Subcutaneous abdominal adipose tissue (tissue), 5 donors: ENCODE measurements at regions not wholly inside any gene's neighbourhood (a gene's known extent, or its start where the extent isn't known, plus 50 kb on each side); places are given as distances from the start of the nearest gene placed in this dataset.

Source experiments
- H3K27ac ChIP-seq: one replicate; pipeline ENCODE4 v1.7.0; 2013; ENCODE audit warnings: low read depth, mild to moderate bottlenecking, inconsistent platforms, low read length, moderate library complexity
- H3K27me3 ChIP-seq, 5 donors: one replicate each; pipeline ENCODE4 v1.7.0; 2013; ENCODE audit warnings: low read length in 5 of 5, inconsistent platforms in 1 of 5; ENCODE audit not compliant: control insufficient read depth in 5 of 5, insufficient read depth in 4 of 5
- H3K36me3 ChIP-seq, 5 donors: one replicate each; pipeline ENCODE4 v1.7.0; 2013; ENCODE audit warnings: low read length in 5 of 5; ENCODE audit not compliant: control insufficient read depth in 5 of 5, insufficient read depth in 5 of 5
- H3K4me1 ChIP-seq, 5 donors: one replicate each; pipeline ENCODE4 v1.7.0; 2013; ENCODE audit warnings: low read length in 5 of 5, mild to moderate bottlenecking in 3 of 5, moderate library complexity in 1 of 5; ENCODE audit not compliant: control insufficient read depth in 5 of 5, insufficient read depth in 5 of 5
- H3K4me3 ChIP-seq, 5 donors: one replicate each; pipeline ENCODE4 v1.7.0; 2013; ENCODE audit warnings: low read length in 5 of 5, low read depth in 1 of 5
- H3K9ac ChIP-seq, 5 donors: one replicate each; pipeline ENCODE4 v1.7.0; 2013; ENCODE audit warnings: low read length in 5 of 5, mild to moderate bottlenecking in 4 of 5, moderate library complexity in 3 of 5
- H3K9me3 ChIP-seq, 5 donors: one replicate each; pipeline ENCODE4 v1.7.0; 2013; ENCODE audit warnings: low read length in 5 of 5; ENCODE audit not compliant: control insufficient read depth in 5 of 5
- donor health status: healthy.
- donor health status: healthy.
- donor health status: healthy.
- donor health status: healthy.
- donor health status: healthy.

DNA sequence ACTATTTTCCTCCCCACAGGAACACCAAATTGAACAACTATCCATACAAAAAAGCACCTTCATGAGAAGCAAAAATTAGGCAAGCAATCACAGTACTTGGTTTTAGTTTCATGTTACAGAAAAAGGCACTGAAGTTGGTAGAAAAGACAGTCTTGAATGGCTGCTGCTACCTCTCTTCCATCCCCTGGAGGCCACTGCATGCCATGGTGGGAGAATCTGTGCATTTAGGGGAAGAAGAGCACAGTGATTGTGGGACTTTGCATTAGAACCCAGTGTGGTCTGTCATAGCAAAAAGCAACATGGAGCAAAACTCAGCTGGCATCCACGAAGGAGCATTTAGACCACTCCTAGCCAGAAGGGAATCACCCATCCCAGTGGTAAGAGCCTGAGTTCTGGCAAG, 941.9 kb downstream of the PCDH18 start:
- H3K9ac ChIP-seq: no peak overlapping the region
- no peaks in the 10 kb centered on the region for H3K4me1 ChIP-seq
- H3K36me3 ChIP-seq: no peaks in the 10 kb centered on the region
- H3K27me3 ChIP-seq: no peaks in the 10 kb centered on the region
- no peak overlapping the region for H3K27ac ChIP-seq
- no peak overlapping the region for H3K4me3 ChIP-seq
- H3K9me3 ChIP-seq: peaks cover 0 to 8% (median 1%) of the 10 kb centered on the region in 5 donors

DNA sequence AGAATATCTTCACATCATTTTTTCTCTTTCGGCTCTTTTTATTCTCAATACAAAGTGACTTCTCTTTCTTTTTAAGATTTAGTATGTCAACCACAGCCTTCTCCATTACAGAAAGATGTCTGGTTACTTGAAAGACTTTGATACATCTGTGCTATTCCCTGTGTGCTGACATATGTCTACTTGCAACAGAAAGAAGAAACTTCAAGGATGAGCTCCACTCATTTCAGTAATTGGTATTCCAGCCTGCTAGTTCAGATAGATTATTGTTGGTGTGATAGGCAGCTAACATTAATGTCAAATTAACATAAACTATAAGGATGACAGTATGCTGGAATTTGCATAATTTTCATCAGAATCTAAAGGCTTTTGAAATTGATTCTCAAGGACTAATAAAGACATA, 948.7 kb downstream of the PCDH18 start:
- Histone ChIP-seq H3K9me3 (peaks cover 0 to 9% (median 0%) of the 10 kb centered on the region in 5 donors), H3K4me3 (no peak overlapping the region), H3K27me3 (no peaks in the 10 kb centered on the region), H3K36me3 (no peaks in the 10 kb centered on the region), H3K4me1 (no peaks in the 10 kb centered on the region), H3K9ac (no peak overlapping the region), H3K27ac (no peak overlapping the region)

DNA sequence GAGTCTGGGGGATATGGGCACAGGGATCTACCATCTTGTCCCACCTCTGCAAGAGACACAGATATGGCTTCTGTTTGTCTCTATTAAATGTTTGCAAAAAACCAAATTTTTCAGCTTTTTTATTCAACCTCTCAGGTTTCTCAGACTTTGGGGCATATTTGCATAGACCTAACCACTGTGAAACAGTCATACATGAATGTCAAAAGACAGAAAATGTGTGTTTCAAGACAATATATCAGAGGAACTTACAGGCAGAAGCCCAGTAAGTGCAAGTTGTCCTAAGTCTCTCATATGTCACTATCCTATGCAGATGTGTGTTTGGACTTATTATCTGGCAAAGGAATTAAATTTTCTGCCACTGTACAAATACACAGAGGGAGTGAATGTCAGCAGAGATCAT, 951.2 kb downstream of the PCDH18 start:
- no peak overlapping the region for H3K4me3 ChIP-seq
- peaks cover 0 to 14% (median 0%) of the 10 kb centered on the region in 5 donors for H3K9me3 ChIP-seq
- H3K27ac ChIP-seq: no peak overlapping the region
- H3K27me3 ChIP-seq: no peaks in the 10 kb centered on the region
- no peaks in the 10 kb centered on the region for H3K36me3 ChIP-seq
- H3K4me1 ChIP-seq: no peaks in the 10 kb centered on the region
- H3K9ac ChIP-seq: no peak overlapping the region

DNA sequence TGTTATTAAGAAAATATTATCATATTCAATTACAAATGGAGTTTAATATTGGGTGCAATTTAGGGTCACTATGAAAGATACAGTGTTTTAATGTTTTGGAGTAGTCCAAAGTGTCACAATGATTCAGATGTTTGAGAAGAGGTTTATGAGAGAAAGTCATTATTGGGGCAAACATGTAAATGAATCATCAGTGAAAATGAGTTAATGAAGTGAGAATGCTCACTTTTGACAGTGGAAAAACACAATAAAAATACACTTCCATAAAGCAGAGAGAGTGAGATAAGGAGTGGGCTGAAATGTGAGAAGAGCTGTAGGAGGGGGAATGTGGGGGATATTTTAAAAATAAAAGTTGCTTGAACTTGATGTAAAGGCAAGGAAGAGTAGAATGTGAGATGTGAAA, 957.1 kb downstream of the PCDH18 start:
- no peaks in the 10 kb centered on the region for H3K4me1 ChIP-seq
- H3K27ac ChIP-seq: no peak overlapping the region
- no peak overlapping the region for H3K9ac ChIP-seq
- no peaks in the 10 kb centered on the region for H3K36me3 ChIP-seq
- H3K4me3 ChIP-seq: no peak overlapping the region
- H3K9me3 ChIP-seq: peaks cover 0 to 11% (median 0%) of the 10 kb centered on the region in 5 donors
- no peaks in the 10 kb centered on the region for H3K27me3 ChIP-seq

DNA sequence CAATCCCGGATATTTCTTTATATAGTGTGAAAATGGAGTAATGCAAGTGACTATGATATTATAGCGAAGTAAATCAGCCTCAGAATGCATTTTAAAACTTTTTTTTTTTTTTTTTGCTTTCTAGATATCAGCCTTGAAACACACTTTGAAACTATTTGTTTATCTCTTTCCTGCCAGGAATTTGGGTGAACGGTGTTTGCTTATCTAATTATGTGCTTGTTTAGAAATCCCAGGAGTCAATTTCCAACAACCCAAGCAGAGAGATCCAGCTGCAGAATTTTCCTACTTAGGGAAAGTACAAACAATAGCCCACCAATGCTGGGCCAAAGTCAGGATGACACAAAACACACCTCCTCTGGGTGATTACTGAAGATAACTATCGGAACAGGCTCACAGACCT, 958.8 kb downstream of the PCDH18 start:
- Histone ChIP-seq H3K4me3 (no peak overlapping the region), H3K36me3 (no peaks in the 10 kb centered on the region), H3K27me3 (no peaks in the 10 kb centered on the region), H3K27ac (no peak overlapping the region), H3K9ac (no peak overlapping the region), H3K4me1 (no peaks in the 10 kb centered on the region), H3K9me3 (peaks cover 0 to 3% (median 0%) of the 10 kb centered on the region in 5 donors)

DNA sequence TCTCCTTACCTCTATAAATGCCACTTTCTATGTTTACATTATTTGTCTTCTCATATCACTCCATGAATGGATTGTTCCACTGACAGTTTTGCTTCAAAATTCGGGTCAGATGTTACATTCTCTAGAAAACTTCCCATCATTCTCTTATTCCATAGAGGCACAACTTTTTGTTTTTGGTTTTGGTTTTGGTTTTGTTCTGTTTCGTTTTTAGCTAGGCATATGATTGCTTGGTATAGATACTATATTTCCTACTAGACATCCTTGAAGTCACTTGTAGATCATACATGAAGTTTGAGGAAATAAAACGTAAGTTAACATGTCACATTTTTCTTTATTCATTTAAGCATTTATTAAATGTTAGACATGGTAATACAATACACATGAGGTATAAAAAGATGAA, 961.0 kb downstream of the PCDH18 start:
- no peak overlapping the region for H3K27ac ChIP-seq
- no peaks in the 10 kb centered on the region for H3K27me3 ChIP-seq
- H3K4me3 ChIP-seq: no peak overlapping the region
- H3K9me3 ChIP-seq: no peaks in the 10 kb centered on the region
- no peak overlapping the region for H3K9ac ChIP-seq
- no peaks in the 10 kb centered on the region for H3K36me3 ChIP-seq
- H3K4me1 ChIP-seq: no peaks in the 10 kb centered on the region

DNA sequence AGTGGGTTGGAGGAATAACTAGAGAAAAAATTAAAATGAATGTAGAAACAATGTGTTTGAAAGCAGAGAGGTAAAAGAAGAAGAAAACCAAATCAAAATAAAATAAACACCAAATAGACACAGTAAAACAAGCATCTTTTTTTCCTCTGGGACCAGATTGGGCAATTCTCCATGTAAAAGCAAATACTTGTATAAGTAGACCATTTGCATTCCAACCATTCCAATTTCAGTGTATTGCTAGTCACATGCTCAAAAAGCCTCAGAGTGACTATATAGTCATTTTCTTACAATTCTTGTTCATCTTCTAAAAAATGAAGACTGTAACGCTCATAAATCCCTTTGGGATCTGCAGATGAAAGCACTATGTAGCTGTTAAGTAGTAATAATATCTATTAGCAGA, 969.5 kb downstream of the PCDH18 start:
- H3K9ac ChIP-seq: no peak overlapping the region

DNA sequence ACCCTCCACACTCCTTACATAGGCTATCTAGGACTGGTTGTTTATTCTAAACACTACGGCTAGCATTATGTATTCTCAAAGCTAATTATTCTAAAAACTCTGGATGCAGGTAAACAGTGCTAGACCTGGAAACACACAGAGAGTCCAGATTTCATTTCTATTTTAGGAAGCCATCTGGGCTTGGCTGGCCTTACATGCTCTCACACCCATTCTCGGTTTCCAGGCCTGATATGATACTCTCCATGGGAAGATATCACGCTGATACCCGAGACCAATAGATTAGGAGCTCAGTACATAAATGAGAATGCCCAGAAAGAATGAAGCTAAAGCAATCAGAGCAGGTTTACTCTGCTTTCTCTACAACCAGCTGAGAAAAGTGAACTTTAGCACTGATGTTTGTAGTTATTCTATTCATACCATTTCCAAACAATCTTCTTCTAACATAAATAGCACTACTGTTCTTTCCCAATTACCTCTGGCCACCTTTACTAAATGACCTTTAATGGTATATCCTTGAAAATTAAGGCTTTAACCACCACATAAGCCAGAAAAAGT, 973.3 kb downstream of the PCDH18 start:
- Histone ChIP-seq H3K36me3 (no peaks in the 10 kb centered on the region), H3K4me1 (peaks cover 0 to 5% (median 0%) of the 10 kb centered on the region in 5 donors), H3K27me3 (no peaks in the 10 kb centered on the region), H3K9me3 (no peaks in the 10 kb centered on the region), H3K9ac (no peak overlapping the region), H3K4me3 (no peak overlapping the region), H3K27ac (no peak overlapping the region)

More for the DNA sequence above, 969.5 kb downstream of the PCDH18 start:
- no peaks in the 10 kb centered on the region for H3K27me3 ChIP-seq
- no peak overlapping the region for H3K4me3 ChIP-seq
- H3K36me3 ChIP-seq: no peaks in the 10 kb centered on the region
- no peaks in the 10 kb centered on the region for H3K9me3 ChIP-seq
- peaks cover 0 to 5% (median 0%) of the 10 kb centered on the region in 5 donors for H3K4me1 ChIP-seq
- no peak overlapping the region for H3K27ac ChIP-seq

DNA sequence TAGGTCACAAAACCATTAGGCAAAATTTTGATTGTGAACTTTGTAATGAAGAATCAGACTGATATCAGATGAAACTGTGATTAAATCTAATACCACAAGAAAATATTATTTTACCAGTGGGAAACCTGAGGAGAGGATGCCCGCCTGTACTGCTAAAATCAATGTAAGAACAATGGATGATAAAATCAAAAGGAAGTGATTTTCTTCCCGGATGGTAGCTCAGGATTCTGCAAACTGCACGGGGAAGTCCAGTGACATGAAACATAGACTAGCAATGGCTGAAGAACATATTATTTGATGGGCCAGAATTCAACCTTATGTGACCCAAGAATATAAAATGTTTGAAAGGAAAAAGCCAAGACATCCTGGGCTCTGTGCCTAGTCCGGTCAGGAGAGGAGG, 974.9 kb downstream of the PCDH18 start:
- H3K36me3 ChIP-seq: no peaks in the 10 kb centered on the region
- no peak overlapping the region for H3K4me3 ChIP-seq
- H3K9ac ChIP-seq: no peak overlapping the region
- H3K4me1 ChIP-seq: no peaks in the 10 kb centered on the region
- no peaks in the 10 kb centered on the region for H3K9me3 ChIP-seq
- H3K27ac ChIP-seq: no peak overlapping the region
- no peaks in the 10 kb centered on the region for H3K27me3 ChIP-seq

DNA sequence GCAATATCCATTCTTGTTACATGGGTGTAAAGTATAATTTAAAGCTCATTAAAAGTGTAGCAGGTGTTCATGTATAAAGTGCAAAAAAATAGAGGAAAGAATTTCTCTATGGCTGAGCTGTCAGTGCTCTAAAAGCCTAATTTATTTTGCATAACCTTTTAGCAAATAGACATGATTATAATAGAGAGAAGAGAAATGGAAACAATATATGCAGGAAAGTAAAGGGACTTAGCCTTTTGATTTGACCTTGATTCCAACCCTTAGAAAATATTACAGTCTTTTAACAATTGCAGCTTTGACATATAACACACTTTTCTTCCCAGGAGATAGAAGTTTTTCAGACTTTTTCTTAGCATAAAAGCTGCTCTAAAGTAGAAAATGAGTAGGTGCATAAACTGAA, 978.3 kb downstream of the PCDH18 start:
- H3K4me1 ChIP-seq: no peaks in the 10 kb centered on the region
- no peak overlapping the region for H3K4me3 ChIP-seq
- no peaks in the 10 kb centered on the region for H3K27me3 ChIP-seq
- H3K9me3 ChIP-seq: no peaks in the 10 kb centered on the region
- H3K27ac ChIP-seq: no peak overlapping the region
- H3K36me3 ChIP-seq: no peaks in the 10 kb centered on the region
- H3K9ac ChIP-seq: no peak overlapping the region

DNA sequence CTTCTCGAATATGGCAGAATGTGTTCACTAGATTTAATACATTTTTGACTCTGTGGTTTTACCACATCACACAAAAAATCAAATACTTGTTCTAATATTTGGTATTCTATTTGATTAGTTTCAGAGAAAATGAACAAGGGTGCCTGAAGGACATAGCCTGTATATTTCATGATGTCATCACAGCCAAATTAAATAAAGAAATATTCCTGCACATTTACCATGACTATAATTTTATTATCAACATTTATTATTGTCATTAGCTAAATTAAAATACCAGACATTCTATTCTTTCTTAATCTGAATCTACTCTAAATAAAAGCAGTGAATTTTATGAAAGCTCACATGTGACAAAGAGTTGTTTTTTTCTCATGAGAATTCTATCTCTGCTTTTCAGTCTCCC, 980.5 kb downstream of the PCDH18 start:
- Histone ChIP-seq H3K4me1 (no peaks in the 10 kb centered on the region), H3K27ac (no peak overlapping the region), H3K27me3 (no peaks in the 10 kb centered on the region), H3K9me3 (no peaks in the 10 kb centered on the region), H3K36me3 (no peaks in the 10 kb centered on the region), H3K4me3 (no peak overlapping the region), H3K9ac (no peak overlapping the region)
